Osteoblast (primary cell): ENCODE measurements at regions not wholly inside any gene's neighbourhood (a gene's known extent, or its start where the extent isn't known, plus 50 kb on each side); places are given as distances from the start of the nearest gene placed in this dataset.

Source experiments
- DNase-seq: peaks from one replicate; pipeline ENCODE4 v3.0.0; 2011; ENCODE audit warnings: low spot score, mixed read lengths; ENCODE audit not compliant: insufficient read length; ENCODE audit errors: missing footprints
- H2AFZ ChIP-seq: 2 replicates; pipeline ENCODE4 v1.6.0; 2011; ENCODE audit warnings: mild to moderate bottlenecking, low read length
- H3K27ac ChIP-seq: 2 replicates; pipeline ENCODE4 v1.5.1; 2011; ENCODE audit warnings: mild to moderate bottlenecking, low read depth, low read length, moderate library complexity
- H3K27me3 ChIP-seq: 2 replicates; pipeline ENCODE4 v1.6.0; 2012; ENCODE audit warnings: mild to moderate bottlenecking, control low read depth, inconsistent platforms, low read length, moderate library complexity; ENCODE audit not compliant: insufficient read depth
- H3K36me3 ChIP-seq: 2 replicates; pipeline ENCODE4 v1.5.1; 2011; ENCODE audit warnings: mild to moderate bottlenecking, low read length, control low read depth, moderate library complexity; ENCODE audit not compliant: insufficient read depth
- H3K4me1 ChIP-seq: 2 replicates; pipeline ENCODE4 v1.5.1; 2011; ENCODE audit warnings: mild to moderate bottlenecking, low read length, control low read depth, moderate library complexity; ENCODE audit not compliant: insufficient read depth
- H3K4me2 ChIP-seq: 2 replicates; pipeline ENCODE4 v1.6.0; 2011; ENCODE audit warnings: mild to moderate bottlenecking, low read length; ENCODE audit not compliant: insufficient read depth
- H3K4me3 ChIP-seq: fragments of 200-600 bp; sonication (generic); 3 replicates; pipeline ENCODE4 v1.5.1; 2012; ENCODE audit warnings: mild to moderate bottlenecking, low read length, inconsistent platforms; ENCODE audit not compliant: insufficient read depth
- H3K79me2 ChIP-seq: 2 replicates; pipeline ENCODE4 v1.6.0; 2012; ENCODE audit warnings: mild to moderate bottlenecking, low read length, control low read depth, inconsistent platforms; ENCODE audit not compliant: insufficient read depth
- H3K9me3 ChIP-seq: 2 replicates; pipeline ENCODE4 v1.5.1; 2011; ENCODE audit warnings: low read depth, low read length, control low read depth
- H4K20me1 ChIP-seq: 2 replicates; pipeline ENCODE4 v1.6.0; 2012; ENCODE audit warnings: mild to moderate bottlenecking, low read length, control low read depth; ENCODE audit not compliant: insufficient read depth
- CTCF ChIP-seq: IDR thresholded peaks from 2 replicates; pipeline ENCODE4 v1.5.1; 2011; ENCODE audit warnings: mild to moderate bottlenecking, low read depth, low read length, moderate library complexity; ENCODE audit errors: extremely low read depth

GRCh38 chr1:30381671-30382365 lies 341.6 kb downstream of the MATN1 start:
- no peak for DNase-seq
- Histone ChIP-seq H2AFZ (no peak overlapping the region), H3K4me2 (no peak overlapping the region), H3K79me2 (no peaks in the 10 kb centered on the region), H3K9me3 (no peaks in the 10 kb centered on the region), H3K27ac (no peak overlapping the region), H3K4me3 (no peak overlapping the region), H4K20me1 (no peaks in the 10 kb centered on the region), H3K27me3 (peaks cover 2% of the 10 kb centered on the region), H3K36me3 (no peaks in the 10 kb centered on the region), H3K4me1 (peaks cover 21% of the 10 kb centered on the region)
- no peak for TF ChIP-seq CTCF

GRCh38 chr1:30381266-30381665 lies 342.1 kb downstream of the MATN1 start:
- no peak overlapping the region for H2AFZ ChIP-seq
- no peaks in the 10 kb centered on the region for H3K36me3 ChIP-seq
- H3K4me2 ChIP-seq, result no peak overlapping the region
- no peaks in the 10 kb centered on the region for H3K9me3 ChIP-seq
- peaks cover 3% of the 10 kb centered on the region for H3K27me3 ChIP-seq
- no peak overlapping the region for H3K27ac ChIP-seq
- H3K79me2 ChIP-seq, result no peaks in the 10 kb centered on the region
- DNase-seq, result no peak
- H3K4me3 ChIP-seq, result no peak overlapping the region
- H4K20me1 ChIP-seq, result no peaks in the 10 kb centered on the region
- TF ChIP-seq CTCF, result no peak
- peaks cover 21% of the 10 kb centered on the region for H3K4me1 ChIP-seq

- no peaks in the 10 kb centered on the region for H3K36me3 ChIP-seq
- H3K79me2 ChIP-seq, result no peaks in the 10 kb centered on the region
- peaks cover 21% of the 10 kb centered on the region for H3K4me1 ChIP-seq
- no peak for DNase-seq
- no peaks in the 10 kb centered on the region for H3K9me3 ChIP-seq
- H3K4me3 ChIP-seq, result no peak overlapping the region
- H3K4me2 ChIP-seq, result no peak overlapping the region
- H3K27me3 ChIP-seq, result peaks cover 3% of the 10 kb centered on the region
- no peak overlapping the region for H3K27ac ChIP-seq
- no peak overlapping the region for H2AFZ ChIP-seq
- no peaks in the 10 kb centered on the region for H4K20me1 ChIP-seq
- TF ChIP-seq CTCF, result no peak
Measured at GRCh38 chr1:30380625-30380984, 342.8 kb downstream of the MATN1 start.

- Histone ChIP-seq H4K20me1 (no peaks in the 10 kb centered on the region), H3K9me3 (no peaks in the 10 kb centered on the region), H3K27ac (peak overlapping the region; percentile 33), H3K4me3 (no peak overlapping the region), H2AFZ (peak overlapping the region; percentile 74), H3K36me3 (no peaks in the 10 kb centered on the region), H3K4me1 (peaks cover 21% of the 10 kb centered on the region), H3K27me3 (peaks cover 3% of the 10 kb centered on the region), H3K4me2 (no peak overlapping the region), H3K79me2 (no peaks in the 10 kb centered on the region)
- DNase-seq, result peak; percentile 99
- TF ChIP-seq CTCF, result peak; percentile 88
Measured at GRCh38 chr1:30379684-30380624, 343.4 kb downstream of the MATN1 start.
